Ishikawa (cell line): ENCODE measurements at regions not wholly inside any gene's neighbourhood (a gene's known extent, or its start where the extent isn't known, plus 50 kb on each side); places are given as distances from the start of the nearest gene placed in this dataset.
A peak's percentile ranks its signal among the peaks of the same experiment; 100 is the strongest.

ENCODE experiments used
- CEBPB ChIP-seq: IDR thresholded peaks from 2 replicates; pipeline ENCODE4 v1.6.1; 2012
- CREB1 ChIP-seq: IDR thresholded peaks from 2 replicates; pipeline ENCODE4 v1.6.1; 2012; ENCODE audit warnings: low read depth
- EGR1 ChIP-seq: IDR thresholded peaks from 2 replicates; pipeline ENCODE4 v1.6.1; 2012
- FOXM1 ChIP-seq: IDR thresholded peaks from 2 replicates; pipeline ENCODE4 v1.6.1; 2012; ENCODE audit warnings: low read depth, borderline replicate concordance
- NFIC ChIP-seq: IDR thresholded peaks from 2 replicates; pipeline ENCODE4 v1.6.1; 2012
- RAD21 ChIP-seq: IDR thresholded peaks from 2 replicates; pipeline ENCODE4 v1.6.1; 2012; ENCODE audit warnings: low read depth
- TAF1 ChIP-seq: IDR thresholded peaks from 2 replicates; pipeline ENCODE4 v1.6.1; 2012; ENCODE audit warnings: low read depth, mild to moderate bottlenecking
- TCF12 ChIP-seq: IDR thresholded peaks from 2 replicates; pipeline ENCODE4 v1.6.1; 2012; ENCODE audit warnings: low read depth
- TEAD4 ChIP-seq: IDR thresholded peaks from 2 replicates; pipeline ENCODE4 v1.6.1; 2012
- USF1 ChIP-seq: IDR thresholded peaks from 2 replicates; pipeline ENCODE4 v1.6.1; 2012
- TF ChIP-seq, protein P1 (sequence below): IDR thresholded peaks from 2 replicates; pipeline ENCODE4 v1.6.1; 2012; ENCODE audit warnings: low read depth, mild to moderate bottlenecking

- TF ChIP-seq USF1 (no peak), NFIC (no peak), RAD21 (no peak), CEBPB (peak; percentile 95), TEAD4 (no peak), CREB1 (no peak), TAF1 (no peak), TCF12 (no peak), EGR1 (no peak), FOXM1 (no peak)
- TF ChIP-seq, protein P1, sequence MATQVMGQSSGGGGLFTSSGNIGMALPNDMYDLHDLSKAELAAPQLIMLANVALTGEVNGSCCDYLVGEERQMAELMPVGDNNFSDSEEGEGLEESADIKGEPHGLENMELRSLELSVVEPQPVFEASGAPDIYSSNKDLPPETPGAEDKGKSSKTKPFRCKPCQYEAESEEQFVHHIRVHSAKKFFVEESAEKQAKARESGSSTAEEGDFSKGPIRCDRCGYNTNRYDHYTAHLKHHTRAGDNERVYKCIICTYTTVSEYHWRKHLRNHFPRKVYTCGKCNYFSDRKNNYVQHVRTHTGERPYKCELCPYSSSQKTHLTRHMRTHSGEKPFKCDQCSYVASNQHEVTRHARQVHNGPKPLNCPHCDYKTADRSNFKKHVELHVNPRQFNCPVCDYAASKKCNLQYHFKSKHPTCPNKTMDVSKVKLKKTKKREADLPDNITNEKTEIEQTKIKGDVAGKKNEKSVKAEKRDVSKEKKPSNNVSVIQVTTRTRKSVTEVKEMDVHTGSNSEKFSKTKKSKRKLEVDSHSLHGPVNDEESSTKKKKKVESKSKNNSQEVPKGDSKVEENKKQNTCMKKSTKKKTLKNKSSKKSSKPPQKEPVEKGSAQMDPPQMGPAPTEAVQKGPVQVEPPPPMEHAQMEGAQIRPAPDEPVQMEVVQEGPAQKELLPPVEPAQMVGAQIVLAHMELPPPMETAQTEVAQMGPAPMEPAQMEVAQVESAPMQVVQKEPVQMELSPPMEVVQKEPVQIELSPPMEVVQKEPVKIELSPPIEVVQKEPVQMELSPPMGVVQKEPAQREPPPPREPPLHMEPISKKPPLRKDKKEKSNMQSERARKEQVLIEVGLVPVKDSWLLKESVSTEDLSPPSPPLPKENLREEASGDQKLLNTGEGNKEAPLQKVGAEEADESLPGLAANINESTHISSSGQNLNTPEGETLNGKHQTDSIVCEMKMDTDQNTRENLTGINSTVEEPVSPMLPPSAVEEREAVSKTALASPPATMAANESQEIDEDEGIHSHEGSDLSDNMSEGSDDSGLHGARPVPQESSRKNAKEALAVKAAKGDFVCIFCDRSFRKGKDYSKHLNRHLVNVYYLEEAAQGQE, result no peak
These were observed 358.7 kb upstream of the NR3C2 start for GRCh38 chr4:148800940-148801339.
